ENCODE measurements at regions not wholly inside any gene's neighbourhood (a gene's known extent, or its start where the extent isn't known, plus 50 kb on each side); places are given as distances from the start of the nearest gene placed in this dataset.

DNA sequence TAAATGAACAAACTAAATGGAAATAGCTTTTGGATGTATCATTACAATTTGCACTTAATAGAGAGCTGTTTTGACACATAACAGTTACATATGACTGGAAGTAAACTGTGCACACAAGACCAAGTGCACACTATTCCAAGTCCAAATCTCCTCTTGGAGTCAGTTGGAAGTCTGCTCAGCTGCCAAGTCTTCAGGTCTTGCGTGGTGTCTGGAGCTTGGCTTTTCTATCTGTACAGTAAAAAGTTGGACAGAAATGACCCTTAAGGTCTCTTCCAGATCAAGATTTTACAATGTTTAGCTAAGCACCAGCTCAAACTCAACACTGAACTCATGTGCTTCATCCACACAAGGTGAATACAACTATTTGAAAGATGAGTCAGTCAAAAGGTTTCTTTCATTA lies 456.9 kb downstream of the RASEF start:
- H3K36me3 Mint-ChIP-seq (ENCODE audit: low read depth): no peaks in the 10 kb centered on the region
- no peak overlapping the region for H3K4me3 Mint-ChIP-seq
- no peak overlapping the region for H3K27ac Mint-ChIP-seq
- no peaks in the 10 kb centered on the region for H3K4me1 Mint-ChIP-seq (ENCODE audit: low read depth)
- no peak for TF ChIP-seq CTCF (IDR thresholded peaks at IDR 0.05)
- H3K9me3 Mint-ChIP-seq: no peaks in the 10 kb centered on the region
- H3K27me3 Mint-ChIP-seq (ENCODE audit: insufficient read depth): peaks cover 1% of the 10 kb centered on the region
- DNase-seq: no peak

- Mint-ChIP-seq H3K4me1 (ENCODE audit: low read depth) (no peaks in the 10 kb centered on the region), H3K27ac (no peak overlapping the region), H3K27me3 (ENCODE audit: insufficient read depth) (peaks cover 1% of the 10 kb centered on the region), H3K9me3 (no peaks in the 10 kb centered on the region), H3K36me3 (ENCODE audit: low read depth) (no peaks in the 10 kb centered on the region), H3K4me3 (no peak overlapping the region)
- DNase-seq: peak; percentile 74
- peak; percentile 77 for TF ChIP-seq CTCF (IDR thresholded peaks at IDR 0.05)
These were observed 456.2 kb downstream of the RASEF start for GRCh38 chr9:82606492-82607382.

GRCh38 chr9:82608487-82608886 lies 454.5 kb downstream of the RASEF start:
- Mint-ChIP-seq H3K36me3 (ENCODE audit: low read depth) (no peaks in the 10 kb centered on the region), H3K27me3 (ENCODE audit: insufficient read depth) (peaks cover 1% of the 10 kb centered on the region), H3K9me3 (no peaks in the 10 kb centered on the region), H3K27ac (no peak overlapping the region), H3K4me1 (ENCODE audit: low read depth) (no peaks in the 10 kb centered on the region), H3K4me3 (no peak overlapping the region)
- no peak for DNase-seq
- no peak for TF ChIP-seq CTCF (IDR thresholded peaks at IDR 0.05)

DNA sequence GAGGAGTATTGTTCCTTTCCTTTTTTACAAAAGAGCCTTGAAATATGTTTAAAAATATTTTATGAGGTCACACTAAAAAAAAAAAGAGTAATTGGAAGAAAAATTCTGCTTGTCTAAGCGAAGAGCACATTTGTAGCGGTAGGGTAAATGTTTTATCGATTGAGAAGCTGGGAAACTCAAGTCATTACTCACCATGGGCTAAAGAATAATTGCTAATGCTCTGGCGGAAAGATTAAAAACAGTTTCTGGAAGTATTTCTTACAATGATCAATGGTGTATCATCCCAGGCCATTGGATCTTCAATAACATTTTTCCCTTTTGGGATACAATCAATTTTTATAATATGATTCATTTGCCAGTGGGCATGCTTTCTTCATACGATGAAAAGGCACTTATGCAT lies 450.0 kb downstream of the RASEF start:
- Mint-ChIP-seq H3K36me3 (ENCODE audit: low read depth) (no peaks in the 10 kb centered on the region), H3K4me3 (no peak overlapping the region), H3K27ac (no peak overlapping the region), H3K27me3 (ENCODE audit: insufficient read depth) (peaks cover 1% of the 10 kb centered on the region; the same call in 1 of the 2 replicates), H3K9me3 (no peaks in the 10 kb centered on the region), H3K4me1 (ENCODE audit: low read depth) (no peaks in the 10 kb centered on the region)
- no peak for DNase-seq
- TF ChIP-seq CTCF (IDR thresholded peaks at IDR 0.05): no peak

DNA sequence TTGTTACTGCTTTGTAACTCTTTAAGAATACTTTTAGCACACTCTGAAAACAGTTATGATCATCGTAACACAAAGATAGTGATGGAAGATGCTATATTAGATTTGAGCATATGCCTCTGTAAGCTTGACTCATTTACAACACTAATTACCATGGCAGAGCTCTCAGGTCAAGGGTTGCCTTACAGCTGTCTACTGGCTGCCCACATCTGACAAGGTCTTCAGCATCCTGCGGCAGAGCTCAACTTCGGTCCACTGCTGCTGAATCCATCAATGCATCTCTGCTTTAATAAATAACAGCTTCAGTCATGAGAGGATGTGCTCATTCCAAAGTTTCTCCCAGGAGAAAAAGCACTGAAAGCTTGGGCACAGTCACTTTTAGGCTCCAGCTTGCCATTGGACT lies 449.4 kb downstream of the RASEF start:
- Mint-ChIP-seq H3K36me3 (ENCODE audit: low read depth) (no peaks in the 10 kb centered on the region), H3K4me3 (no peak overlapping the region), H3K9me3 (no peaks in the 10 kb centered on the region), H3K4me1 (ENCODE audit: low read depth) (no peaks in the 10 kb centered on the region), H3K27ac (no peak overlapping the region), H3K27me3 (ENCODE audit: insufficient read depth) (peaks cover 1% of the 10 kb centered on the region; the same call in 1 of the 2 replicates)
- DNase-seq: no peak
- no peak for TF ChIP-seq CTCF (IDR thresholded peaks at IDR 0.05)
